ELR (cell line): ENCODE measurements at regions not wholly inside any gene's neighbourhood (a gene's known extent, or its start where the extent isn't known, plus 50 kb on each side); places are given as distances from the start of the nearest gene placed in this dataset.

Source experiments
- DNase-seq: peaks from one replicate; pipeline ENCODE4 v3.0.0-alpha.2; 2015; ENCODE audit warnings: low read depth

DNA sequence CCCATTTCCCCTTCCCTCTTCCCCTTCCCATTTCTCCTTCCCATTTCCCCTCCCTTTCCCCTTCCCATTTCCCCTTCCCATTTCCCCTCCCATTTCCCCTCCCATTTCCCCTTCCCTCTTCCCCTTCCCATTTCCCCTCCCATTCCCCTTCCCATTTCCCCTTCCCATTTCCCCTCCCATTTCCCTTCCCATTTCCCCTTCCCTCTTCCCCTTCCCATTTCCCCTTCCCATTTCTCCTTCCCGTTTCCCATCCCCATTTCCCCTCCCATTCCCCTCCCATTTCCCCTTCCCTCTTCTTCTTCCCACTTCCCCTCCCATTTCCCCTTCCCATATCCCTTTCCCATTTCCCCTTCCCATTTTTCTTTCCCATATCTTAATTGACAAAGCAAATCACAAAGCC is 109.0 kb downstream of the OLFM1 start:
- DNase-seq = no peak

DNA sequence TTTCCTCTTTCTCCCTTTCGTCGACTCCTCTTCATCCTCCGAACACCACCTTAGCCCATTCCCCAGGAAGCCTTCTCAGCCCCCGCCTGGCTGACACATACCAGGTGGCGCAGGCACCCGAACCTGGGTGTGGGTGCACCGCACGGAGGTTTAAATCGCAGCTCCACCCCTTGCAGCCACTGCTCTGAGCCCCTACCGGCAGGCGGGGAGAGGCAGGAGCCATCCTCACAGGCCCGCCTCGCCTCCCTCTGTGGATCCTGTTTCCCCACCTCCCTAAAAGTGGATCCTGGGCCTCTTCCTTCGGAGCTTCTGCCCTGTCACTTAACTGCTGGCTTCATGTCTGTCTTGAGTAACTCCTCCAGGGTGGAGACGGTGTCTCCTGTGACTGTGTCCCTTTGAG is 110.7 kb downstream of the OLFM1 start:
- DNase-seq = no peak

DNA sequence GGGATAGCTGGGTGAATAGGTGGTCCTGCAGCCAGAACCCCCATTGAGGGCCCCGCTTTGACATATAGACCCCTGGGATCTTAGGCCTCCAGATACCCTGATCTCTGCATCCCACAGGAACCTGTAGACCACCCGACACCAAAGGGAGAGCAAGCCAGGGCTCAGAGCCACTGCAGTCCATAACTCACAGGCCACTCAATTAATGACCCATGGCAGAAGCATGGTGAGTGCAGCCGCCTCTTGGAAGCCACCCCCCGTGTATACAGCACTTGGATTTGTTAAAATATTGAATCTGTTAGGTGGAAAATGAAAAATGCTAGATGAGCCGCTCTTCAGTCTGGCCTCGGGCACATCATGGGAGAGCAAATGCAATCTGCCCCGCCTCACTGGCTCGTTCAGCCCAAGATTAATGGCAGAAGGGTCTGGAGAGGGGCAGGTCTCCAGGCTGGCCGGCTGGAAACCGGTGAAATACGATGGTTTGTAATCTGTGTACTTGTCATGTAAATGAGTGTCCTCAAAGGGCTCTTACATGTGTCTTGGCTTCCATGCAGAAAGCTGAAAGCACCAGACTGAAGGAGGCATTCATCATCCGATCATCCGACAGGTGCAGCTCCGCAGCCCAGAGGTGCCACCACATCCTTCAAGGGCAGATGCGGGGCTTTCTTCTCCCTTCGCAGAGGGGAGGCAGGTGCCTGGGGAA is 111.3 kb downstream of the OLFM1 start:
- DNase-seq = no peak

DNA sequence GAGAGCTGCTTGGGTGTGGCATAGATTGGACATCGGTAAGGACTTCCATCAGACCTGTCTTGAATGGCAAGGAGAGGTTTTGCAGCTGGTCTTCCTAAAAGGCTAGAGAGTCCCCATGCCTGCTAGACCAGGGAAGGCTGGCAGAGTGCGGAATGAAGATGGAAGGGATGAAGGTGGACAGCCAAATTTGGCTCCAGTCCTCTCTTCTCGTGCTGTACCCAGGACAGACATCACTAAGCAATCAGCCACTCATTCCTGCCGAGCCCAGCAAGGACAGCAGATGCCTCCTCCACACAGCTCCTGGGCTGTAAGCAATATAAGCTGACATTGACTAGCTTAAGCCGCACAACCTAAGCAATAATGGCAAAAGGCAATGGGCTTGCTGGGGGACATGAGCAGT is 112.0 kb downstream of the OLFM1 start:
- no peak for DNase-seq

DNA sequence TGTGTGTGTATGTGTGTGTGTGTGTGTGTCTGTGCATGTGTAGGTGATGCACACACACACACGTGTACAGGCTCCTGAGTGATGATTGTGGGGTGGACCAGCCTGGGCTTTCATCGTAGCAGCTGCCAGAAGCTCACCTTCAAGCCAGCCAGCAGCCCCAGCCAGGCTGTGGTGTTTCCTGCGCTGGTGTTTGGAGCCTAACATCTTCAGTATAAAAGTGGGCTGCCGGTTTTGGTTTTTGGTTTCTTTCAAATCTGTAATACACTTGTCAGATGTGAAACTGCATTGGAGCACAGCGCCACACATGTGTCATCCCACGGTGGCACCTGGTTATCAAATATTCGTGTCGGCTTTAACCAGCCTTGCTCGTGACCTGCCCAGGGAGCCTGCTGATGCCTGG is 114.2 kb downstream of the OLFM1 start:
- DNase-seq = no peak

DNA sequence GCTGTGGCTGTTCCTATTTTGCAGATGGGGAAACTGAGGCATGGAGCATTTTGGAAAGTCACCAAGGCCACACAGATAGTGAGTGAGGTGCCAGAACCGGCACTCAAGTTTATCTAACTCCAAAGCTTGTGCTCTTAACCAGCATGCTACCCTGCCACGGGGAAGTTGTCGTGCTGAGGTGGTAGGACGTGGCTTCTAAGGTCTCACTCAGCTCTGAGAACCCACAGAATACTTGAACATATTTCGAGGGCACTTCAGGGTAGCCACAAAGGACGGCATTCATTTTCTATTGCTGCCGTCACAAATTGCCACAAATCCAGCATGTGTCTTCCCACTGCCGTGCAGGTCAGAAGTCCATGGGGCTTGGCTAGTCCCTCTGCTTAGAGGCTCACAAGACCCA is 116.7 kb downstream of the OLFM1 start:
- DNase-seq = no peak

DNA sequence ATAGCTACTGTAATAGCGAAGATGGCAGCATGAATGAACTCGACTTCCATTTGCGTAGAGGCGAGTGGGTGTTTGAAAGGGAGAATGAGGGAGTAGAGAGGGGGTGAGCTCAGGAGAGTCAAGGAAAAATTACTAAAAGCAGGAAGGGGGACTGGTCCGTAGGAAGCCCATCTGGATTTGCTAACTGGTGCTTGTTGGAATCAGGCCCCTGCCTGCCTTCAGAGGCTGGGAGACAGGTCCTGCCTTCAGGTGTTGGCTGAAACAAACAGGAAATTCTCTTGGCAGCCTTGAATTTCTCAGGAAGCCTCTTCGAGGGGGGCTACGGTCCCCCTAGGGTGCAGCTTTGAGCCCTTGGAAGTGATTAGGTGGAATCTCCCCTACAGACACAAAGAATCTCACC is 121.7 kb downstream of the OLFM1 start:
- no peak for DNase-seq

DNA sequence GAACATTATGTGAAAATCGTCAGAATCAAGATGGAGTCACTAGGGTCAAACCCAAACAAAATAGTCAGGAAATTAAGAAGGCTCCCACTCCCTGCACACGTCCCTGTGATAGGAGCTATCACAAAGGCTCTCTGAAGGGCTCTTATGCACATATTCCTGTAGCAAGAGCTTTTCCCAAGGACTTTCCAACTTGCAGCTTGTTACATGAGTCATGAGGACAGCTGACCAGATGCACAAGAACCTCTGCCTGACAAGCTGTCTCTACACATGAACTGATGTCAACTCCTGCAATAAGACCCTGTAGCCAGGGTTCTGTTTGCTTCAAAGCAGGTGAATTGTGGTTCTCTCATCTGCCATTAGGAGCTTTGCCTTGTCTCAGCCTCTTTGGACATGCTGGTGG is 122.4 kb downstream of the OLFM1 start:
- no peak for DNase-seq

DNA sequence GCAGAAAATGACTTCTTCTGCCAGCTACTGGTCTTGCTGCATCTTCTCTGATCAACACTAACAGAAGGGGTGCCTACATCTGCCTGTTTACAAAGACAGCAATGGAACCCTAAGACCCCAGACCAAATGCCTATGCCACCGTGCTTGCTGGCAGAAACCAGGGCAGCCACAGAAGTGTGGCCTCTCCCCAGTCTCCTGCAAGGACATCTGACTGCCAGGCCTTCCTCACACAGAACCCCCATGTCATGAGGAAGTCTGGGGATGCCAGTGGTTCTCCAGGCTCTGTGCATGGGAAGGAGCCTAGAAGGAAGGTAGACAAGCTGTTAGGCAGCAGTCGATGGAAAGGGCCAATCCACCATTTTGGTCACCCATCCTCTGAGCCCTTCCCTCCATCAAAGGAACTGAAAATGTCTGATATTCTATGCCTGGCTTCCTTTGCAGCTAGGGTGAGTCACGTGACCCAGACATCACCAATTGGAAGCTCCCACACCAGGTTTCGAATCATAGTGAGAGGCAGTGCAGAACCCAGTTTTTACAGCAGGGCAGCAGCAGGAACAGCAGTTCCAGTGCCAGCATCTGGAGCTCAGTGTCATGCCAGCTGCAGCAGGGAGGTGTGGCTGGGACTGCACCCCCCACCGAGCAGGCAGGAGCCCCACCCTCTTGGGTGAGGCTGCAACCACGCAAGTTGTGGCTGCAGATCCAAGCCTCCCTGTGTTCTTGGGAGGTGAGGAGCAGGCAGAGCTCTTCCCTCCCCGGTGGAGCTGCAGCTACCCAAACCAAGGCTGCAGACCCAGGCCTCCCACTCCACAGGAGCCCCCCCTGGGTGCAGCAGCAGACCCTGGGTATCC is 123.4 kb downstream of the OLFM1 start:
- DNase-seq = no peak

DNA sequence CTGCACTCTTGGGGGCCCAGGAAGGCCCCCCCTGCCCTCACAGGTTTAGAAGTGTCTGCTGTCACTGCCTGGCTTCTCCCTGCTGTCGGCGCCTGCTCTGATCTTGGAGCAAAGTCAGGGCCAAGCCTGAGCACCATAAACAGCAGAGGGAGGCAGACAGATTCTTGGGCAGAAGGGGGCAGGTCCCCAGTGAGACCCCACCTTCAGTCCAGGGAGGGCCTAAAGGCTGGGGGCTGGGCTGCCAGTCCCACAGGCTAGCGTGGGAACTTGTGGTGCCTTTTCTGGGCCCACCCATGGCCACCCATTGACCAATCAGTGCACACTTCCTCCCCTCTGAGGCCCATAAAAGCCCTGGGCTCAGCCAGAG is 124.0 kb downstream of the OLFM1 start:
- no peak for DNase-seq

DNA sequence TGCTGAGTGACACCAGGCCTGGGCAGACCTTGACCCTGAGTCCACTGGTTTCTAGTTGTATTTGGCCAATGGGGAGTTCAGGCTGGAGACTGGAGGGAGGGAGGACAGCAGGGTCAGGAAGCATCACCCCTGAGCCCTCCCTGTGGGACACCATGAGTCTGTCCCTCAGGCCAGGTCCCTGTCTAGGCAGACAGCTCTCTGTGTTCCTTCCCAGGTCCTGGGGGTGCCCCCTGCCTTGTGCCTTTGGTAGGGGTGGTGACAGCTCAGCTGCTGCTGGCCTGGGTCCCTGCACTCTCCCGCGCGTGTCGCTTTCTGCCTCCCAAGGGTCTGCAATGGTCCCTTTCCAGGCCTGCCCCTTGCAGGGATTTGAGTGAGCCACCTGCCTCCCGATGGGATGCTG is 125.5 kb downstream of the OLFM1 start:
- no peak for DNase-seq

DNA sequence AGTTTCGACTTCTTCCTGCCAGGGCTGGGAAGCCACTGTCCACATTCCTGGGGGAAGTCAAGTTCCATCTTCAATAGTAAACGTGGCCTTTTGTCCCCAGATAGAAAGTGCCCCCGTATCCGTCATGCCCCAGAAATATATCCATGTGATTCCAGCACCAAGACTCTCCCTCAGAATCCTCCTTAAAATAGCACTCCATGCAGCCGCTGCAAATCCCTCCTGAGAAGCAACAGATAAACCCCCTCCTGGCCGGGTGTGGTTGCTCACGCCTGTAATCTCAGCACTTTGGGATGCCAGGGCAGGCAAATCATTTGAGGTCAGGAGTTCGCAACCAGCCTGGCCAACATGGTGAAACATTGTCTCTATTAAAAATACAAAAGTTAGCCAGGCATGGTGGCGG is 126.1 kb downstream of the OLFM1 start:
- DNase-seq = no peak

DNA sequence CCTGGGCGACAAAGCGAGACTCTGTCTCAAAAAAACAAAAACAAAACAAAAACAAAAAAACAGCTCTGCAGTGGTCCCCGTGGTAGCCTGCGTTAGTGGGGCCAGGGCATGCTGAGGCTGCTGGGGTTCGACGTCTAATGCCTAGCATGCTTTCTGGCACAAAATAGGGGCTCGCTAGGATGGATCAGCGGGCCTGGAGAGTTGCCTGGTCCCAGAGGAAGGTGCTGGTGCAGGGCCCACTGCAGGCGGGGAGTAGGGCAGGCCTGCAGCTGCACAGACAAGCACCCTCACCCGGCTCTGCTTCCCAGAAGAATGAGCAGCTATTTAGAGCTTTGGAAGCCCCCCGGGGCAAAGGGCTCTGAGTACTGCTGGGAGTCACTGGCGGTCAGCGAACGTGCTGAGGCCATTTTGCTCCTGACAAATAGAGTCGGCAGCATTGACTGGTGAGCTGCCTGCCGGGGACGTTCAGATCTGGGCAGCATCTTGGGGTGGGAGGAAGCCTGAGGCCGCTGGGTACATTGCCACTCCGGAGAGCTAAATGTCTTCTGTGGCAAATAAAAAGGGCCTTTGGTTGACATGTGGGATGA is 126.7 kb downstream of the OLFM1 start:
- DNase-seq = no peak

DNA sequence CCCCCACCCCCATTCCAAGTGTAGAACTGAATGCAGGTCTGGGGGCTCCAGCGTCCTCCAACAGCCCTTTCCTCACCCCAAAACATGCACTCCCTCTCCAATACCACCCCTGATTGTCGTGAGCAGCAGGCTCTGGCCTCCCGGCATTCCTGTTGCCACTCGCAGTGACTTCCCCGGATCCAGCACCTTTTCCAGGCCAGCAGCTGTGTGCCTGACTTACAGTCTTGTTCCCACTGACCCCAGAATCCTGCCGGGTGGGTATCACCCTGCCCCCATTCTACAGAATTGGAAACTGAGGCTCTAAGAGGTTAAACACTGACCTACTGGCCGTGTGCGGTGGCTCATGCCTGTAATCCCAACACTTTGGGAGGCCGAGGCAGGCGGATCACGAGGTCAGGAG is 127.2 kb downstream of the OLFM1 start:
- DNase-seq = no peak

DNA sequence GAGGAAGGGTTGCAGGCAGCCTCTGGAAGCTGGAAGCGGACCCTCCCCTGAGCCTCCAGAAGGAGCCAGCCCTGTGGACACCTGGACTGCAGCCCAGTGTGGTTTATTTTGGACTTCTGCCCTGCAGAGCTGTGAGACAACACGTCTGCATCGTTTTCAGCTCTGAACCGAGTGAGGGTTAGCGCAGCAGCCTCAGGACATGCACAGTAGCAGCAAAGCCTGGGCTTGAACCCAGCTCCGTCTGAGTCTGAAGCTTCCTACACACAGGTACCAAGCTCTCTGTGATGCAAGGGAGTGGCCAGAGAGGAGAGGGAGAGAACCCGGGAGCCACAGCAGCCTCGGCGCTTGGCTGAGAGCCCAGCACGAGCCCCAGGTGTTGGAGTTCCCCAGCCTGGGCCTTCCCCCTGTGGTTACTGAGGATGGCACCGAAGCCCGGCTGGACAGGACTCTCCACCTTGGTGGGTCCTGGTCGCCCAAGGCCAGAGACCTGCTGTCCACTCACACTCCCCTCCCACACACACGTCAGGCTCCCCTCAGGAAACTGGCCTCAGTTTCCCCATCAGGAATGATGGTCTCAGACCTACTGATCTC is 128.2 kb downstream of the OLFM1 start:
- DNase-seq = no peak

DNA sequence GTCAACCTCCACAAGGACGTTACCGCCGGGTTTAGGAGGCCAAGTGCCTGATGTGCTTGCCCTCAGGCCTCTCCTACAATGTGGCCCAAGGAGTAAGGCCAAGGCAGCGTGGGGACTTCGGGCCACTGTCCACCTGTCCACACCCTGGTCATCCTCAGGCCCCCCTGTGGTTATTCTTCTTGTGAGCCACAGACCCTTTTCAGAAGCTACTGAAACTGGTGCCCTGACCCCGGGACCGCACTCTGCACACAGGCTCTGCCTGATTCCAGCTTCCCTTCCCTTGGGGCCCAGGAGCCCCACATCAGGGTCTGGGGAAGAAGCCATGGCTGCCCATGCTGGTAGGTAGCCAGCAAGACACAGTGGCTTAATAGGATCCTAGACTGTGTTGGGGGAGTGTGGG is 128.8 kb downstream of the OLFM1 start:
- DNase-seq = no peak

DNA sequence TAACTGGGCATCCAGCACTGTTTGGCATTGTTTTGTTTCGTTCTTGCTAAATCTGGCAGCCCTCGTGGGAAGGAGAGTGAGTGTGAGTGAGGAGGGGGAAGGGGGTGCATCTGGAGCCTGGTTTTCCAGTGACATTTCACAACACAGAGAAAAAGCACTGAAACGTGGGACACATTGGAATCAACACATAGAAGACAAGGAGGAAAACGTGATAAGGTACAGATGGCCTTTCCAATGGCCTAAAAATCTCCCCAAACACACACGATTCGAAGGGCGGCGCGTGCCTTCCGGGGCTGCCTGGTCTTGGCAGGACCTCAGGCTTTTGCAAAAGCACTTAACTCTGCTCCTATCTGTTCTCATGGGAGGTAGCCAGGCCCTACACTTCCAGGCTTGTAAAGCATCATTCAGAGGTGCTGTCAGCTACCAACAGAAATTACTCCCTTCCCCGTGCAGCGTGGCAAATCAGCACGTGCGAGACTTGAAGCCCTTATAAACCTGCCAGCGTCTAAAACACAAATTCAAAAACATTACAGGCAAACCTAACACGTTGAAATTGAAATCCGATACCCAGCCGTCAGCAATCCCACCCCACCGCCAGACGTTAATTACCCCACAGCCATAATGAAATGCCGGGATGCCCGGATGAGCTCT is 129.4 kb downstream of the OLFM1 start:
- no peak for DNase-seq

DNA sequence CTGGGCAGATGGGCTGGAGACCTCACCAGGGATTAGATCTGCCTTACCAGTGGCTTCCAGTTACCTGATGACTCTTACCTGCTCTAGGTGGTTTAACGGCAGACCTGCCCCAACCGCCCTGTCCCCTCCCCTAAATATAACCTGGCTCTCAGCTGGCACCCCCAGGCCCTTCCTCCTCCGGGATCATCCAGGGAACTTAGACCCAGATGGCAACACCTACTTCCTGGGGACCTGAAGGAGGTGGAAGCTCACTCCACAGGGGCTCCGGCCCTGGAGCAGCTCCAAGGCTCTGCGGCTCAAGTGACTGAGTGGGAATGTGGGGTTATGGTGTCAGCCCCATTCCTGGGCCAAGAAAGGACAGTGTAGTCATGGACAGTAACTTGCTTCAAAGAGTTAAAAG is 130.4 kb downstream of the OLFM1 start:
- no peak for DNase-seq

DNA sequence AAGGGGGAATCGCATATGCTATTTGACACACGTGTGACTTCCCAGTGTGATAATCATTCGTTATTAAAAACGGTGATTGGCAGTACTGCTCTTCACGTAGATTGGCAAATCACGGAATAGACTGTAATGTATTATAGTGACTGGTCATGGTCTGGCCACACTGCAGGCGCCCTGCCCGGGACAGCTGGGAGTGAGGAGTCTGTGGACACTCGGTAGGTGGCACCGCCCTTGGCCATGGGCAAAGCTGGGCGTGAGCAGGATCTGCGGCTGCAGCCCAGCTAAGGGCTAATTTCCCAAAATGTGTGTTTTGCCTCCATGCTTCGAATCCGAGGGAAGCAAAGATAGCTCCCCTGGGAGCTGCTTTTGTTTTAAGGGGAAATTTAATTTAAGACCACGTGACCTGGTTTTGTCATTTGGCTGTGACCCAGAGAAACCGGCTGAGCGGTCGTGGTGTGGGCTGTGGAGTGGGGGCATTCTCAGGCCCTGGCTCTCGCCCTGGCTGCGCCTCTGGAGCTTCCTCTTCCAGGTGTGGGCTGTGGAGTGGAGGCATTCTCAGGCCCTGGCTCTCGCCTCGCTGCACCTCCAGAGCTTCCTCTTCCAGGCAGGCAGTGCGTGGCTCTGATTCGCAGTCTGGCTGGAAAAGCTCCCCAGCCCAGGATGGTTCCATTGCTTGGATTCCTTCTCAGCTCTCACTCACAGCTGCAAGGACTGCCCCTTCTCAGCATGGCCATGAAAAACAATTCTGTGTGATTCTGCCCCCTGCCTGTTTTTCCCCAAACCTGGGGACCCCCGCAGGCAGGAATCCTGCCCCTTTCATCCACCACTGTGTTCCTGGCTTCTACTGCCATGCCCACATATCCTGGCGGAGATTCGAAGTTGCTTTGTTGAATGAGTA is 131.1 kb downstream of the OLFM1 start:
- DNase-seq = no peak

DNA sequence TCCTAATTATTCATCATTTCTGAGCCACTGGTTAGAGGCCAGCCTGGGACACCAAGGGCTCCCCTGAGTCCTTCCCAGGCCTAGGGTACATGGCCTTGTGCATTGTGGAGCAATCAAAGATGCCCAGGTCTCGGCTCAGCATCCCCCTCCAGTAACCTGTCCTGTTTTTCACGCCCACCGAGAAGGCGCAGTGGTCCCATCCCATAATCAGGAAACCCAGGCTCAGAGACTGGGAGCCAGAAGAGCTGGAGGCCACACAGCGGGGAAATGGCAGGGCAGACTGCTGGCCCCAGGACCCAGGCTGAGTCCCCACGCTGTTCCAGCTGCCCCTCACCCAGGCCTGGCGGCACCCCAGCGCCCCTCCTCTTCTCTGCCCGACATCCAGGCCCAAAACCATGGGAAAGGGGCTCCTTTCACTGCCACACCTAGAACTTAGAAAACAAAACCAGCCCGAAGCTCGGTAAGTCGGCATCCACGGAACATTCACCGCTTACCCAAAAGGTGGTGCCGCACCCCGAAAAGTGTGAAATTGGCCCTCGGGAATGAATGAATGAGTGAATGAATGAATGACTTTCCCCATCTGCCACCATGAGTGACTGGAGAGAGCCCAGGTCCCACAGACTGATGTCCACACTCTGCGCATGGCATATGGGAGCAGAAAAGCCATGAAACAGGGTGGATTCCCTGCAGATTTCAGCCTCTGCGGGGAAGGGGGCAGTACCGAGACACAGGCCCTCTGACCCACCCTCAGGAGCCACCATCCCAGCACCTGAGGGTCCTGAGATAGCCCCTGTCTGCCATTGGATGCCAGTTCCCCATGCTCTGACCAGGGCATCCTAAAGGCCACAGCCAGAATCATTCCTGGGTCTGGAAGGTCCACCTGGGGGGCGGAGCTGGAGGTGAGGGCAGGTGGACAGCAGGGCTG is 132.5 kb downstream of the OLFM1 start:
- DNase-seq = no peak
